ENCODE measurements at regions not wholly inside any gene's neighbourhood (a gene's known extent, or its start where the extent isn't known, plus 50 kb on each side); places are given as distances from the start of the nearest gene placed in this dataset.
A peak's percentile ranks its signal among the peaks of the same experiment; 100 is the strongest.

DNA sequence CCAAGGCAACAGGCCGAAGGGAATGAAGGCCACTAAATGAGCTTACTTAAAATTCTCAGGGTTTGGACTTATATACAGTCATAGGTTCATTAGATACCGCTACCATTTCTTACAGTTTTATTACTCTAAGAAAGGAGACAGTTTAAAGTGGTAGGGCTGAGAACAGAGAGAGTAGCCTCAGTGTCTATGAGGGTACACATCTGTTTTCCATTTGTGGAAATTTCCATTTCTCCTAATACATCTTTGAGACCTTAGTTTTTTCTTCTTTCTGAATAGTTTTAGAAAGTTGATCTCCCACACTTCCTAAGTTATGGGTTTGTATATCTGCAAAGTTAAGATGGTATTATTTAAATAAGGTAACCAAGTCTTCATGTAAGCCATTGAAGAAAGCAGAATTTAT lies 1279.1 kb downstream of the NCAM2 start:
- no peak for TF ChIP-seq CTCF (IDR thresholded peaks at IDR 0.05; ENCODE audit: unreplicated experiment)
- Mint-ChIP-seq H3K27me3 (ENCODE audit: unreplicated experiment) (no peaks in the 10 kb centered on the region), H3K9me3 (ENCODE audit: unreplicated experiment) (no peaks in the 10 kb centered on the region), H3K4me1 (ENCODE audit: unreplicated experiment) (no peaks in the 10 kb centered on the region), H3K36me3 (ENCODE audit: low read depth, unreplicated experiment) (no peaks in the 10 kb centered on the region), H3K4me3 (ENCODE audit: unreplicated experiment) (no peak overlapping the region), H3K27ac (ENCODE audit: unreplicated experiment) (no peak overlapping the region)
- no peak for DNase-seq (ENCODE audit: low spot score)

GRCh38 chr21:22278366-22278765 lies 1280.2 kb downstream of the NCAM2 start:
- TF ChIP-seq CTCF (IDR thresholded peaks at IDR 0.05; ENCODE audit: unreplicated experiment) = no peak
- Mint-ChIP-seq H3K4me1 (ENCODE audit: unreplicated experiment) (no peaks in the 10 kb centered on the region), H3K27me3 (ENCODE audit: unreplicated experiment) (no peaks in the 10 kb centered on the region), H3K36me3 (ENCODE audit: low read depth, unreplicated experiment) (no peaks in the 10 kb centered on the region), H3K27ac (ENCODE audit: unreplicated experiment) (no peak overlapping the region), H3K4me3 (ENCODE audit: unreplicated experiment) (no peak overlapping the region), H3K9me3 (ENCODE audit: unreplicated experiment) (no peaks in the 10 kb centered on the region)
- DNase-seq (ENCODE audit: low spot score) = no peak

GRCh38 chr21:22280851-22281250 lies 1282.6 kb downstream of the NCAM2 start:
- no peak for TF ChIP-seq CTCF (IDR thresholded peaks at IDR 0.05; ENCODE audit: unreplicated experiment)
- Mint-ChIP-seq H3K36me3 (ENCODE audit: low read depth, unreplicated experiment) (no peaks in the 10 kb centered on the region), H3K27ac (ENCODE audit: unreplicated experiment) (no peak overlapping the region), H3K9me3 (ENCODE audit: unreplicated experiment) (no peaks in the 10 kb centered on the region), H3K4me3 (ENCODE audit: unreplicated experiment) (no peak overlapping the region), H3K27me3 (ENCODE audit: unreplicated experiment) (no peaks in the 10 kb centered on the region), H3K4me1 (ENCODE audit: unreplicated experiment) (no peaks in the 10 kb centered on the region)
- no peak for DNase-seq (ENCODE audit: low spot score)

- DNase-seq (ENCODE audit: low spot score) = no peak
- H3K36me3 Mint-ChIP-seq (ENCODE audit: low read depth, unreplicated experiment) = peaks cover 4% of the 10 kb centered on the region
- H3K27ac Mint-ChIP-seq (ENCODE audit: unreplicated experiment) = no peak overlapping the region
- TF ChIP-seq CTCF (IDR thresholded peaks at IDR 0.05; ENCODE audit: unreplicated experiment) = no peak
- no peaks in the 10 kb centered on the region for H3K27me3 Mint-ChIP-seq (ENCODE audit: unreplicated experiment)
- H3K4me1 Mint-ChIP-seq (ENCODE audit: unreplicated experiment) = peaks cover 10% of the 10 kb centered on the region
- no peak overlapping the region for H3K4me3 Mint-ChIP-seq (ENCODE audit: unreplicated experiment)
- H3K9me3 Mint-ChIP-seq (ENCODE audit: unreplicated experiment) = peaks cover 9% of the 10 kb centered on the region
Observed at GRCh38 chr21:22288885-22289499, 1290.8 kb downstream of the NCAM2 start.

DNA sequence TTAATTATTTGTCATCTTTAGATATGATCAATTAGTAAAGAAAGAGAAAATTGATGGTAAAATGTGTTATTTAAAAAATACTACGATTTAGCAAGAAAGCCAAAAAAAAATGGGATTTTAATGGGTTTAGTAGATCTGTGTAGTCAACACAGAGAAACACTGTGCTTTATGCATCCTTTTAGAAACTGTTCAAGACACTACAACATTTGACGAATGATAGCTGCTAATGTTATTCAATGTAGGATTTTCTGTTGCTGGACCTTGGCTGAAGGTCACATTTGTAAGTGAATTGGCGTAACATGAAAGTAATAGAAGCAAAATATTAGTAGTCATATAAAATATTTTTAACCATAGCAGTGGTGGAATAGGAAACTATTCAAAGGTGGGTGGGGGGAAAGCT lies 1293.9 kb downstream of the NCAM2 start:
- Mint-ChIP-seq H3K4me1 (ENCODE audit: unreplicated experiment) (peaks cover 10% of the 10 kb centered on the region), H3K36me3 (ENCODE audit: low read depth, unreplicated experiment) (no peaks in the 10 kb centered on the region), H3K27me3 (ENCODE audit: unreplicated experiment) (no peaks in the 10 kb centered on the region), H3K27ac (ENCODE audit: unreplicated experiment) (peak overlapping the region; percentile 78), H3K4me3 (ENCODE audit: unreplicated experiment) (no peak overlapping the region), H3K9me3 (ENCODE audit: unreplicated experiment) (peaks cover 1% of the 10 kb centered on the region)
- DNase-seq (ENCODE audit: low spot score) = no peak
- no peak for TF ChIP-seq CTCF (IDR thresholded peaks at IDR 0.05; ENCODE audit: unreplicated experiment)

Data from endothelial cell (in vitro differentiated cells).